Liver (tissue), 8 donors: ENCODE measurements at regions not wholly inside any gene's neighbourhood (a gene's known extent, or its start where the extent isn't known, plus 50 kb on each side); places are given as distances from the start of the nearest gene placed in this dataset.
A peak's percentile ranks its signal among the peaks of the same experiment; 100 is the strongest.

ENCODE experiments used
- DNase-seq: peaks from one replicate; pipeline ENCODE4 v3.0.0-alpha.2; 2017; ENCODE audit warnings: low spot score
- H3K27ac ChIP-seq, 2 donors: one replicate each; pipeline ENCODE4 v1.7.0; 2013; ENCODE audit warnings: inconsistent platforms in 2 of 2, low read length in 2 of 2, control low read depth in 1 of 2, low read depth in 1 of 2, mild to moderate bottlenecking in 1 of 2
- H3K27me3 ChIP-seq, 4 donors: one replicate each; pipeline versions ENCODE4 v1.6.1 to v1.7.0; 2013; ENCODE audit warnings: low read length in 3 of 4, inconsistent platforms in 1 of 4, mild to moderate bottlenecking in 1 of 4, moderate library complexity in 1 of 4; ENCODE audit not compliant: control insufficient read depth in 4 of 4, insufficient read depth in 4 of 4
- H3K36me3 ChIP-seq, 4 donors: one replicate each; pipeline versions ENCODE4 v1.6.1 to v1.7.0; 2013; ENCODE audit warnings: low read length in 3 of 4, mild to moderate bottlenecking in 3 of 4, low read depth in 1 of 4, moderate library complexity in 1 of 4; ENCODE audit not compliant: control insufficient read depth in 4 of 4, insufficient read depth in 3 of 4
- H3K4me1 ChIP-seq, 4 donors: one replicate each; pipeline versions ENCODE4 v1.6.1 to v1.7.0; 2013; ENCODE audit warnings: low read length in 3 of 4, mild to moderate bottlenecking in 3 of 4, moderate library complexity in 1 of 4; ENCODE audit not compliant: control insufficient read depth in 4 of 4, insufficient read depth in 4 of 4
- H3K4me3 ChIP-seq, 3 donors: one replicate each; pipeline versions ENCODE4 v1.6.1 to v1.7.0; 2013; ENCODE audit warnings: low read length in 3 of 3, control low read depth in 1 of 3, low read depth in 1 of 3, mild to moderate bottlenecking in 1 of 3
- H3K9ac ChIP-seq, 2 donors: one replicate each; pipeline ENCODE4 v1.7.0; 2013; ENCODE audit warnings: low read length in 2 of 2, mild to moderate bottlenecking in 2 of 2, moderate library complexity in 2 of 2, control low read depth in 1 of 2, low read depth in 1 of 2
- H3K9me3 ChIP-seq, 4 donors: one replicate each; pipeline versions ENCODE4 v1.6.1 to v1.7.0; 2013; ENCODE audit warnings: low read length in 3 of 4; ENCODE audit not compliant: control insufficient read depth in 4 of 4
- CTCF ChIP-seq: fragments of 150-350 bp; IDR thresholded peaks from 2 replicates; pipeline ENCODE4 v1.5.1; 2017; ENCODE audit warnings: improper control_type of control experiment, low read depth, low read length; ENCODE audit not compliant: missing input control
- EGR1 ChIP-seq, 2 donors: IDR thresholded peaks; 2 replicates each; pipeline ENCODE4 v1.6.1; 2016 to 2018; ENCODE audit warnings: antibody characterized with exemption in 2 of 2, low read depth in 2 of 2
- FOXA1 ChIP-seq: IDR thresholded peaks from 2 replicates; pipeline ENCODE4 v1.6.1; 2016; ENCODE audit warnings: antibody characterized with exemption
- FOXA2 ChIP-seq: IDR thresholded peaks from 2 replicates; pipeline ENCODE4 v1.6.1; 2016; ENCODE audit warnings: antibody characterized with exemption
- GABPA ChIP-seq, 2 donors: IDR thresholded peaks in 1 of 2; conservative IDR thresholded peaks in 1 of 2; 2 replicates each; pipeline ENCODE4 v1.6.1; 2016; ENCODE audit warnings: antibody characterized with exemption in 2 of 2, mild to moderate bottlenecking in 1 of 2, moderate library complexity in 1 of 2
- HNF4A ChIP-seq, 2 donors: conservative IDR thresholded peaks; 2 replicates each; pipeline ENCODE4 v1.6.1; 2016; ENCODE audit warnings: antibody characterized with exemption in 2 of 2, mild to moderate bottlenecking in 2 of 2
- JUND ChIP-seq, 2 donors: IDR thresholded peaks; 2 replicates each; pipeline ENCODE4 v1.6.1; 2016; ENCODE audit warnings: antibody characterized with exemption in 2 of 2
- NR2F2 ChIP-seq: IDR thresholded peaks from 2 replicates; pipeline ENCODE4 v1.6.1; 2016; ENCODE audit warnings: antibody characterized with exemption
- RAD21 ChIP-seq, 2 donors: IDR thresholded peaks; 2 replicates each; pipeline ENCODE4 v1.6.1; 2016; ENCODE audit warnings: antibody characterized with exemption in 2 of 2, mild to moderate bottlenecking in 2 of 2
- RXRA ChIP-seq, 2 donors: IDR thresholded peaks; 2 replicates each; pipeline ENCODE4 v1.6.1; 2017 to 2018; ENCODE audit warnings: antibody characterized with exemption in 2 of 2, mild to moderate bottlenecking in 1 of 2
- SP1 ChIP-seq: IDR thresholded peaks from 2 replicates; pipeline ENCODE4 v1.6.1; 2018; ENCODE audit warnings: antibody characterized with exemption, mild to moderate bottlenecking
- TAF1 ChIP-seq: conservative IDR thresholded peaks from 2 replicates; pipeline ENCODE4 v1.6.1; 2016; ENCODE audit warnings: antibody characterized with exemption, mild to moderate bottlenecking
- YY1 ChIP-seq: IDR thresholded peaks from 2 replicates; pipeline ENCODE4 v1.6.1; 2016; ENCODE audit warnings: antibody characterized with exemption, mild to moderate bottlenecking
- WGBS: extraction: QIAGEN DNeasy Blood & Tissue Kit; methylation state at CpG from one replicate; pipeline ENCODE4 v1.1.7; 2013; 5-methylcytosine and 5-hydroxymethylcytosine counted together
- TF ChIP-seq, protein P1 (sequence below): IDR thresholded peaks from 2 replicates; pipeline ENCODE4 v1.6.1; 2016; ENCODE audit warnings: antibody characterized with exemption
- TF ChIP-seq, protein P2 (sequence below): IDR thresholded peaks from 2 replicates; pipeline ENCODE4 v1.6.1; 2016; ENCODE audit warnings: antibody characterized with exemption, mild to moderate bottlenecking
- TF ChIP-seq, protein P3 (sequence below): IDR thresholded peaks from 2 replicates; pipeline ENCODE4 v1.6.1; 2016; ENCODE audit warnings: antibody characterized with exemption
- donor health status: healthy.
- donor health status: healthy.
- donor health status: healthy.
- donor health status: healthy.
- donor health status: healthy.

DNA sequence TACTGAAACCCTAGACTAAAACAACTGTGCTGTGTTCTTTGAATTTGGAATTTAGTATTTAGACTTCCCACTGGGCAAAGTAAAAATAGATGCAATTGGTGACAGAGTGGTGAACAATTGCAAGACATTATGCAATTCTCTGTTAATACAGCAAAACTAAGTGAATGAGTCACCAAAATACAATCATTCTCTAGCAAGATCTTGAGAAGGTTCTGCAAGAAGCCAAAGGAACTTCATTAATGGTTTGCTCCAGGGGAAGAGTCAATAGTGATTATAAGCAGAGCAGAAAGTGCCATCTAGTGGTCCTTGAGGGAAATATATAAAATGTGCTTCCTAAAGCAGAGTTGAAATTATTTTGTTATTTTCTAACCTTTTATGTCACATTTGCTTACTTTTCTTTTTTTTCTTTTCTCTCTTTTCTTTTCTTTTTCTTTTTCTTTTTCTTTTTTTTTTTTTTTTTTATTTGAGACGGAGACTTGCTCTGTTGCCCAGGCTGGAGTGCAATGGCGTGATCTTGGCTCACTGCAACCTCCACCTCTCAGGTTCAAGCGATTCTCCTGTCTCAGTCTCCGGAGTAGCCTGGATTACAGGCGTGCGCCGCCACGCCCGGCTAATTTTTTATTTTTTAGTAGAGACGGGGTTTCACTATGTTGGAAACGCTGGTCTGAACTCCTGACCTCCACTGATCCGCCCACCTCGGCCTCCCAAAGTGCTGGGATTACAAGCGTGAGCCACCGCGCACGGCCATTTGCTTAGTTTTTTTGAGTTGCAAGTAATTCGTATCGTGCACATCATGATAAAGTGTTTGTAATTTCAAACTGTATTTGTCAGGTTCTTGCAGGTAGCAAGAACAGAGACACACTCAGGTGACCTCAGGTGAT is 99.2 kb downstream of the CTH start:
- H3K9me3 ChIP-seq = no peaks in the 10 kb centered on the region
- H3K4me1 ChIP-seq = no peaks in the 10 kb centered on the region
- 57% methylated on average over 19 of the region's 19 CpGs for WGBS
- no peak overlapping the region for H3K27ac ChIP-seq
- no peak overlapping the region for H3K9ac ChIP-seq
- peak in 1 of 2 donors; percentile 49 for TF ChIP-seq JUND (IDR thresholded peaks at IDR 0.05)
- TF ChIP-seq TAF1 = no peak
- no peak for TF ChIP-seq RXRA (IDR thresholded peaks at IDR 0.05)
- TF ChIP-seq CTCF = peak; percentile 75
- peak; percentile 29 for TF ChIP-seq FOXA2
- peak; percentile 89 to 90 for TF ChIP-seq RAD21 (IDR thresholded peaks at IDR 0.05)
- TF ChIP-seq, protein P1, sequence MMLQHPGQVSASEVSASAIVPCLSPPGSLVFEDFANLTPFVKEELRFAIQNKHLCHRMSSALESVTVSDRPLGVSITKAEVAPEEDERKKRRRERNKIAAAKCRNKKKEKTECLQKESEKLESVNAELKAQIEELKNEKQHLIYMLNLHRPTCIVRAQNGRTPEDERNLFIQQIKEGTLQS = no peak
- H3K36me3 ChIP-seq = no peaks in the 10 kb centered on the region
- H3K27me3 ChIP-seq = no peaks in the 10 kb centered on the region
- H3K4me3 ChIP-seq = no peak overlapping the region
- DNase-seq = no peak

DNA sequence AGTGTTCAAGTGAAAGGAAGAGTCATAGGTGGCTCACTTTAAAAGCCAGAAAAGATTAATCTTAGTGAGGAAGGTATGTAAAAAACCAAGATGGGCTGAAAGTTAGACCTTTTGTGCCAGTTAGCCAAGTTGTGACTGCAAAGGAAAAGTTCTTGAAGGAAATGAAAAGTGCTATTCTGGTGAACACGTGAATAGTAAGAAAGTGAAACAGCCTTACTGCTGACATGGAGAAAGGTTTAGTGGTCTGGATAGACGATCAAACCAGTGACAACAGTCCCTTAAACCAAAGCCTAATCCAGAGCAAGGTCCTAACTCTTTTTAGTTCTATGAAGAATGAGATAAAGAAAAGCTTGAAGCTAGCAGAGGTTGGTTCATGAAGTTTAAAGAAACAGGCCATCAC is 106.4 kb downstream of the CTH start:
- Histone ChIP-seq H3K4me1 (no peaks in the 10 kb centered on the region), H3K27ac (no peak overlapping the region), H3K9ac (no peak overlapping the region), H3K36me3 (no peaks in the 10 kb centered on the region), H3K4me3 (no peak overlapping the region), H3K27me3 (no peaks in the 10 kb centered on the region), H3K9me3 (no peaks in the 10 kb centered on the region)
- DNase-seq = no peak
- WGBS = 81% methylated on average over 2 of the region's 2 CpGs
- TF ChIP-seq JUND (IDR thresholded peaks at IDR 0.05) (no peak), FOXA1 (no peak), RAD21 (IDR thresholded peaks at IDR 0.05) (no peak)
- TF ChIP-seq, protein P2, sequence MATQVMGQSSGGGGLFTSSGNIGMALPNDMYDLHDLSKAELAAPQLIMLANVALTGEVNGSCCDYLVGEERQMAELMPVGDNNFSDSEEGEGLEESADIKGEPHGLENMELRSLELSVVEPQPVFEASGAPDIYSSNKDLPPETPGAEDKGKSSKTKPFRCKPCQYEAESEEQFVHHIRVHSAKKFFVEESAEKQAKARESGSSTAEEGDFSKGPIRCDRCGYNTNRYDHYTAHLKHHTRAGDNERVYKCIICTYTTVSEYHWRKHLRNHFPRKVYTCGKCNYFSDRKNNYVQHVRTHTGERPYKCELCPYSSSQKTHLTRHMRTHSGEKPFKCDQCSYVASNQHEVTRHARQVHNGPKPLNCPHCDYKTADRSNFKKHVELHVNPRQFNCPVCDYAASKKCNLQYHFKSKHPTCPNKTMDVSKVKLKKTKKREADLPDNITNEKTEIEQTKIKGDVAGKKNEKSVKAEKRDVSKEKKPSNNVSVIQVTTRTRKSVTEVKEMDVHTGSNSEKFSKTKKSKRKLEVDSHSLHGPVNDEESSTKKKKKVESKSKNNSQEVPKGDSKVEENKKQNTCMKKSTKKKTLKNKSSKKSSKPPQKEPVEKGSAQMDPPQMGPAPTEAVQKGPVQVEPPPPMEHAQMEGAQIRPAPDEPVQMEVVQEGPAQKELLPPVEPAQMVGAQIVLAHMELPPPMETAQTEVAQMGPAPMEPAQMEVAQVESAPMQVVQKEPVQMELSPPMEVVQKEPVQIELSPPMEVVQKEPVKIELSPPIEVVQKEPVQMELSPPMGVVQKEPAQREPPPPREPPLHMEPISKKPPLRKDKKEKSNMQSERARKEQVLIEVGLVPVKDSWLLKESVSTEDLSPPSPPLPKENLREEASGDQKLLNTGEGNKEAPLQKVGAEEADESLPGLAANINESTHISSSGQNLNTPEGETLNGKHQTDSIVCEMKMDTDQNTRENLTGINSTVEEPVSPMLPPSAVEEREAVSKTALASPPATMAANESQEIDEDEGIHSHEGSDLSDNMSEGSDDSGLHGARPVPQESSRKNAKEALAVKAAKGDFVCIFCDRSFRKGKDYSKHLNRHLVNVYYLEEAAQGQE = no peak

DNA sequence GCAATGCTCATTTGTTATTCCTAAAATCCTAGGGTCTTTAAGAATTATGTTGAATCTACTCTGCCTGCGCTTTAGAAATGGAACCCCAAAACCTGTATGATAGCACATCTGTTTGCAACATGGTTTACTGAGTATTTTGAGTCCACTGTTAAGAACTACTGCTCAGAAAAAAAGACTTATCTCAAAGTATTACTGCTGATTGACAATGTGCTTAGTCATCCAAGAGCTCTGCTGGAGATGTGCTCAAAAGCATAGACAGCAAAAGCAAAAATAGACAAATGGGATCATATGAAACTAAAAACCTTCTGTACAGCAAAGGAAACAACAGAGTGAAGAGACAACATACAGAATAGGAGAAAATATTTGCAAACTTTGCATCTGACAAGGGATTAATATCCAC is 107.0 kb downstream of the CTH start:
- H3K9me3 ChIP-seq = no peaks in the 10 kb centered on the region
- H3K4me3 ChIP-seq = no peak overlapping the region
- H3K36me3 ChIP-seq = no peaks in the 10 kb centered on the region
- no peaks in the 10 kb centered on the region for H3K4me1 ChIP-seq
- DNase-seq = no peak
- H3K27me3 ChIP-seq = no peaks in the 10 kb centered on the region
- H3K9ac ChIP-seq = no peak overlapping the region
- 92% methylated on average over 1 of the region's 1 CpG for WGBS
- no peak overlapping the region for H3K27ac ChIP-seq
- TF ChIP-seq NR2F2 (no peak), TAF1 (no peak), GABPA (IDR thresholded peaks at IDR 0.05 in 1 of 2, conservative IDR thresholded peaks at IDR 0.05 in 1 of 2) (no peak), RAD21 (IDR thresholded peaks at IDR 0.05) (no peak), FOXA2 (no peak), JUND (IDR thresholded peaks at IDR 0.05) (no peak), HNF4A (conservative IDR thresholded peaks at IDR 0.05) (no peak), SP1 (no peak), CTCF (no peak), FOXA1 (no peak), YY1 (no peak), EGR1 (IDR thresholded peaks at IDR 0.05; ENCODE audit: low read depth in 2 of 2) (no peak)
- TF ChIP-seq, protein P3, sequence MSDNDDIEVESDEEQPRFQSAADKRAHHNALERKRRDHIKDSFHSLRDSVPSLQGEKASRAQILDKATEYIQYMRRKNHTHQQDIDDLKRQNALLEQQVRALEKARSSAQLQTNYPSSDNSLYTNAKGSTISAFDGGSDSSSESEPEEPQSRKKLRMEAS = no peak
